ENCODE measurements at regions not wholly inside any gene's neighbourhood (a gene's known extent, or its start where the extent isn't known, plus 50 kb on each side); places are given as distances from the start of the nearest gene placed in this dataset.

GRCh38 chr21:36569511-36569910 lies 89.6 kb upstream of the CLDN14 start:
- TF ChIP-seq ARID4B (CRISPR knock-in tag; IDR thresholded peaks at IDR 0.05; ENCODE audit: borderline replicate concordance) (no peak), MAX (CRISPR knock-in tag; IDR thresholded peaks at IDR 0.05) (no peak), JUN (CRISPR knock-in tag; IDR thresholded peaks at IDR 0.05) (no peak)

Data from WTC11 (cell line).